HG02571 (cell line): ENCODE measurements at regions not wholly inside any gene's neighbourhood (a gene's known extent, or its start where the extent isn't known, plus 50 kb on each side); places are given as distances from the start of the nearest gene placed in this dataset.
"Not testable (repeated sequence)": the region's sequence is repeated elsewhere in the genome, so short reads cannot be mapped to it uniquely, and the experiment has no call there.

Source experiments
- ATAC-seq: cut with Tn5 transposase; IDR thresholded peaks from one replicate; pipeline ENCODE4 v1.9.1; 2021; ENCODE audit warnings: mild to moderate bottlenecking, moderate library complexity; ENCODE audit not compliant: unreplicated experiment

GRCh38 chr10:65172249-65172648 is 1651.0 kb downstream of the REEP3 start:
- ATAC-seq = no peak

GRCh38 chr10:65176994-65177393 is 1655.8 kb downstream of the REEP3 start:
- no peak for ATAC-seq

GRCh38 chr10:65183236-65183635 is 1662.0 kb downstream of the REEP3 start:
- ATAC-seq = no peak

GRCh38 chr10:65186668-65187067 is 1665.5 kb downstream of the REEP3 start:
- not testable (repeated sequence) for ATAC-seq

- ATAC-seq = no peak
These were observed 1672.9 kb downstream of the REEP3 start for GRCh38 chr10:65194126-65194525.

- no peak for ATAC-seq
These were observed 1673.4 kb downstream of the REEP3 start for GRCh38 chr10:65194555-65194954.

- ATAC-seq = no peak
These were observed 1674.9 kb downstream of the REEP3 start for GRCh38 chr10:65196111-65196510.

- no peak for ATAC-seq
These were observed 1676.7 kb downstream of the REEP3 start for GRCh38 chr10:65197935-65198334.

- ATAC-seq = no peak
These were observed 1680.3 kb downstream of the REEP3 start for GRCh38 chr10:65201491-65201890.

GRCh38 chr10:65204999-65205398 is 1683.8 kb downstream of the REEP3 start:
- no peak for ATAC-seq

GRCh38 chr10:65213170-65213569 is 1692.0 kb downstream of the REEP3 start:
- ATAC-seq = no peak

- no peak for ATAC-seq
These were observed 1698.2 kb downstream of the REEP3 start for GRCh38 chr10:65219444-65219843.

- no peak for ATAC-seq
These were observed 1694.7 kb upstream of the LRRTM3 start for GRCh38 chr10:65231148-65231547.

GRCh38 chr10:65234261-65234660 is 1691.6 kb upstream of the LRRTM3 start:
- no peak for ATAC-seq

GRCh38 chr10:65235266-65235665 is 1690.6 kb upstream of the LRRTM3 start:
- ATAC-seq = no peak

GRCh38 chr10:65235846-65236245 is 1690.0 kb upstream of the LRRTM3 start:
- no peak for ATAC-seq

GRCh38 chr10:65265451-65265954 is 1660.3 kb upstream of the LRRTM3 start:
- no peak for ATAC-seq

GRCh38 chr10:65269551-65269950 is 1656.3 kb upstream of the LRRTM3 start:
- not testable (repeated sequence) for ATAC-seq

GRCh38 chr10:65270969-65271368 is 1654.9 kb upstream of the LRRTM3 start:
- ATAC-seq = no peak

- ATAC-seq = no peak
These were observed 1652.7 kb upstream of the LRRTM3 start for GRCh38 chr10:65273115-65273514.

GRCh38 chr10:65275296-65275695 is 1650.5 kb upstream of the LRRTM3 start:
- ATAC-seq = no peak

GRCh38 chr10:65284495-65285041 is 1641.3 kb upstream of the LRRTM3 start:
- no peak for ATAC-seq

- not testable (repeated sequence) for ATAC-seq
These were observed 1640.1 kb upstream of the LRRTM3 start for GRCh38 chr10:65285726-65286125.
